HEK293T (cell line): ENCODE measurements at regions not wholly inside any gene's neighbourhood (a gene's known extent, or its start where the extent isn't known, plus 50 kb on each side); places are given as distances from the start of the nearest gene placed in this dataset.

Experiments used
- CTCF ChIA-PET: fragments of 350-600 bp; formaldehyde crosslinking; extraction: SDS; loops from one replicate; lab custom pipeline; 2021; ENCODE audit warnings: antibody characterized with exemption, inconsistent platforms; lab: Yijun Ruan, JAX
- POLR2A ChIA-PET: fragments of 350-600 bp; formaldehyde crosslinking; extraction: SDS; loops from one replicate; lab custom pipeline; 2020; ENCODE audit warnings: antibody characterized with exemption, inconsistent platforms; lab: Yijun Ruan, JAX
- DNase-seq: peaks from one replicate; pipeline ENCODE4 v3.0.0; 2012; ENCODE audit warnings: mixed read lengths; ENCODE audit errors: extremely low spot score
- ARNT ChIP-seq: fragments of 450-650 bp; IDR thresholded peaks from 2 replicates; pipeline ENCODE4 v1.6.1; 2017; ENCODE audit warnings: mild to moderate bottlenecking
- BHLHE40 ChIP-seq: fragments of 450-650 bp; IDR thresholded peaks from 2 replicates; pipeline ENCODE4 v1.6.1; 2016; ENCODE audit warnings: mild to moderate bottlenecking, moderate library complexity, borderline replicate concordance
- CTBP1 ChIP-seq: fragments of 450-650 bp; IDR thresholded peaks from 2 replicates; pipeline ENCODE4 v1.6.1; 2016; ENCODE audit warnings: borderline replicate concordance
- ELF4 ChIP-seq: fragments of 450-650 bp; IDR thresholded peaks from 2 replicates; pipeline ENCODE4 v1.6.1; 2017; ENCODE audit warnings: antibody characterized with exemption
- FOXA1 ChIP-seq: fragments of 450-650 bp; IDR thresholded peaks from 2 replicates; pipeline ENCODE4 v1.6.1; 2016; ENCODE audit warnings: mild to moderate bottlenecking
- FOXK2 ChIP-seq: fragments of 450-650 bp; IDR thresholded peaks from 2 replicates; pipeline ENCODE4 v1.6.1; 2016; ENCODE audit warnings: mild to moderate bottlenecking
- FOXM1 ChIP-seq: fragments of 450-650 bp; IDR thresholded peaks from 2 replicates; pipeline ENCODE4 v1.6.1; 2017; ENCODE audit warnings: mild to moderate bottlenecking, borderline replicate concordance
- HDGF ChIP-seq: fragments of 450-650 bp; IDR thresholded peaks from 2 replicates; pipeline ENCODE4 v1.6.1; 2017; ENCODE audit warnings: antibody characterized with exemption, borderline replicate concordance
- L3MBTL2 ChIP-seq: fragments of 450-650 bp; conservative IDR thresholded peaks from 2 replicates; pipeline ENCODE4 v1.6.1; 2016; ENCODE audit warnings: mild to moderate bottlenecking
- LEF1 ChIP-seq: fragments of 450-650 bp; IDR thresholded peaks from 2 replicates; pipeline ENCODE4 v1.6.1; 2017; ENCODE audit warnings: mild to moderate bottlenecking, borderline replicate concordance
- NFRKB ChIP-seq: fragments of 450-650 bp; IDR thresholded peaks from 2 replicates; pipeline ENCODE4 v1.6.1; 2016; ENCODE audit warnings: mild to moderate bottlenecking, moderate library complexity
- SP1 ChIP-seq: fragments of 450-650 bp; IDR thresholded peaks from 2 replicates; pipeline ENCODE4 v1.6.1; 2017
- SUZ12 ChIP-seq: fragments of 450-650 bp; IDR thresholded peaks from 2 replicates; pipeline ENCODE4 v1.6.1; 2016; ENCODE audit warnings: mild to moderate bottlenecking
- TARDBP ChIP-seq: fragments of 450-650 bp; IDR thresholded peaks from 2 replicates; pipeline ENCODE4 v1.6.1; 2016
- ZNF384 ChIP-seq: fragments of 450-650 bp; IDR thresholded peaks from 2 replicates; pipeline ENCODE4 v1.6.1; 2016
- TF ChIP-seq, protein P1 (sequence below): fragments of 450-650 bp; IDR thresholded peaks from 2 replicates; pipeline ENCODE4 v1.6.1; 2016

DNA sequence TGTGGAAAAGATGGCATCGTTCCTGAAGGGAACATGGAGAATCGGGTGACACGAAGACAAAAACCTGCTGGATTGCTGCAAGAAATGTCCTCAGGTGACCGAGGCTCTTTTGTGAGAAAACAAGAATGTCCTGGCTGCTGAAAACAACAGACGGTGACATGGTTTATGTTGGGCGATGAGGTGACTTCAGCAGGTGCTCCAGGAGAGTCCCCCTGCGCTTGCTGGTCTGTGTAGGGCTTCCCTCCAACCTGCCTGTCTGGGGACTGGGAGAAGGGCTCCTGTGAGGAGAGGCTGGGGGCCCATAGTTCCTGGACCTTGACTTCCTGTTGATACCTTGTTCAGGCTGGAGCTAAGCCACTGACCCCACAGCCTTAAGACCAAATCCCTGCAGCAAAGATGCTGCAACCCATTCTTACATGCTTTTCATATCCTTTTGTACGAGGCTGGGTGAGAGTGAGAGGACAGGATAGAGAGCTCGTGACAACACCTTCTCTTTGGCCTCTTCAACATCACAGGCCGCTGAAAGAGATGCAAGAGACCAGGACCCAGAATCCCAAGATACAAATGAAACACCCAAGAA is 134.8 kb downstream of the CD83 start:
- ChIA-PET POLR2A (no interaction called here), CTCF (no interaction called here)
- no peak for DNase-seq
- no peak for TF ChIP-seq FOXM1
- TF ChIP-seq ELF4 = no peak
- TF ChIP-seq TARDBP = no peak
- no peak for TF ChIP-seq NFRKB
- no peak for TF ChIP-seq FOXK2
- TF ChIP-seq BHLHE40 = no peak
- no peak for TF ChIP-seq FOXA1
- TF ChIP-seq ZNF384 = no peak
- no peak for TF ChIP-seq SUZ12
- no peak for TF ChIP-seq SP1
- no peak for TF ChIP-seq L3MBTL2
- TF ChIP-seq CTBP1 = no peak
- TF ChIP-seq, protein P1, sequence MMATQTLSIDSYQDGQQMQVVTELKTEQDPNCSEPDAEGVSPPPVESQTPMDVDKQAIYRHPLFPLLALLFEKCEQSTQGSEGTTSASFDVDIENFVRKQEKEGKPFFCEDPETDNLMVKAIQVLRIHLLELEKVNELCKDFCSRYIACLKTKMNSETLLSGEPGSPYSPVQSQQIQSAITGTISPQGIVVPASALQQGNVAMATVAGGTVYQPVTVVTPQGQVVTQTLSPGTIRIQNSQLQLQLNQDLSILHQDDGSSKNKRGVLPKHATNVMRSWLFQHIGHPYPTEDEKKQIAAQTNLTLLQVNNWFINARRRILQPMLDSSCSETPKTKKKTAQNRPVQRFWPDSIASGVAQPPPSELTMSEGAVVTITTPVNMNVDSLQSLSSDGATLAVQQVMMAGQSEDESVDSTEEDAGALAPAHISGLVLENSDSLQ = no peak
- TF ChIP-seq LEF1 = no peak
- no peak for TF ChIP-seq HDGF

DNA sequence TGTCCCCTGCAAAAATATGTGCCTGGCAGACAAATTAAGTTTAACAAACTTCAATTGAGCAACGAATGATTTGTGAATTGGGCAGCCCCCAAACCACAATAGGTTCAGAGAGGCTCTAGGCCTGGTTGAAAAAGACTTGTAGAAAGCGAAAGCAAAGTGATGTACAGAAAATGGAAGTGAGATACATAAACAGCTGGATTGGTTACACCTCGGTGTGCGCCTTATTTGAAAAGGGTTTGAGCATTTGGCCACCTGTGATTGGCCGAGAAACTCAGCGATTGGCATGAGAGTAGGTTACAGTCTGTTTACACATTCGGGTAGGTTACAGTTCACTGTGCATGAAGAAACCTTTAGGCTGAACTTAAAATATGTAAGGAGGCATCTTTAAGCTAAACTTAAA is 136.9 kb downstream of the CD83 start:
- no peak for DNase-seq
- TF ChIP-seq FOXM1 (no peak), FOXA1 (no peak), ARNT (no peak)
- CTCF ChIA-PET = no interaction called here
- POLR2A ChIA-PET = no interaction called here

DNA sequence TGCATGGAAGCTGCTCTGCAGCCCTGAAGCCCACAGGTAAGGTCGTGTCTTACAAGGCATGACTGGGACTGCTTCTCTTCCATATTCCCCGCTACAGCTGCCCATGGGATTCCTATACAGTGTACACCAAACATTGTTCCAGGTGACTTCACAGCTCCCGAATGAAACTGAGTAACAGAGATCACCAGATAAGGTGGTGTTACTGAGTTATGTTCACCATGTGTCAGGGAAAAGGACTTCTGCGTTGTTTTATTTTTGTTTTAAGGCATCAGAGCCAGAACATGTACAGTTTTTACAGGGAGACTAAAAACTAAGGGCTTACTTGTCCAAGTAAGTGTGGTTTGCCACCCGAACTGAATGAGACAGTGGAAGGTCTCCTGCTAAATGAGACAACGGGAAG is 138.3 kb downstream of the CD83 start:
- no peak for DNase-seq
- no peak for TF ChIP-seq TARDBP
- no peak for TF ChIP-seq ARNT
- no peak for TF ChIP-seq ZNF384
- no peak for TF ChIP-seq CTBP1
- no peak for TF ChIP-seq HDGF
- TF ChIP-seq BHLHE40 = no peak
- TF ChIP-seq LEF1 = no peak
- POLR2A ChIA-PET = no interaction called here
- CTCF ChIA-PET = no interaction called here

DNA sequence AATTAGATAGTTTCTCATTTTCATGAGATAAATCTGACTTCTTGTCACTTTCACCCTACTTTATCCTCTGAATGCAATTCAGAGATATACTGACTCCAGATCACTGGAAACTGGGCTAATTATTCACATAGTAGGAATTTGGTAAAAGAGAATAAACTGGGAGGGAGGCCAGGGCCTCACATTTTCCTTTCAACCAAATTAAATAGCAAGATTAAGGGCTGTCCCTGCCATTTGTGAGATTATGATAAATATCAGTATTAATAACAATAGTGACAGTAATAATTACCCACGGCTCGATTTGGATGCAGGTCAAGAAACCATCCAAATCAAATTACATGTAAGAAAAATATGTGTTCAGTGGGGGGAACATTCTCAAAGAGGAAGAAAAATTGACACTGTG is 140.5 kb downstream of the CD83 start:
- no peak for TF ChIP-seq FOXK2
- no peak for TF ChIP-seq SP1
- no peak for TF ChIP-seq TARDBP
- no peak for TF ChIP-seq SUZ12
- no peak for TF ChIP-seq ELF4
- TF ChIP-seq FOXM1 = no peak
- TF ChIP-seq LEF1 = no peak
- no peak for TF ChIP-seq CTBP1
- TF ChIP-seq L3MBTL2 = no peak
- no peak for TF ChIP-seq BHLHE40
- TF ChIP-seq ARNT = no peak
- TF ChIP-seq ZNF384 = no peak
- TF ChIP-seq NFRKB = no peak
- no peak for TF ChIP-seq HDGF
- TF ChIP-seq, protein P1 = no peak
- TF ChIP-seq FOXA1 = no peak
- no peak for DNase-seq
- POLR2A ChIA-PET = no interaction called here
- CTCF ChIA-PET = no interaction called here

DNA sequence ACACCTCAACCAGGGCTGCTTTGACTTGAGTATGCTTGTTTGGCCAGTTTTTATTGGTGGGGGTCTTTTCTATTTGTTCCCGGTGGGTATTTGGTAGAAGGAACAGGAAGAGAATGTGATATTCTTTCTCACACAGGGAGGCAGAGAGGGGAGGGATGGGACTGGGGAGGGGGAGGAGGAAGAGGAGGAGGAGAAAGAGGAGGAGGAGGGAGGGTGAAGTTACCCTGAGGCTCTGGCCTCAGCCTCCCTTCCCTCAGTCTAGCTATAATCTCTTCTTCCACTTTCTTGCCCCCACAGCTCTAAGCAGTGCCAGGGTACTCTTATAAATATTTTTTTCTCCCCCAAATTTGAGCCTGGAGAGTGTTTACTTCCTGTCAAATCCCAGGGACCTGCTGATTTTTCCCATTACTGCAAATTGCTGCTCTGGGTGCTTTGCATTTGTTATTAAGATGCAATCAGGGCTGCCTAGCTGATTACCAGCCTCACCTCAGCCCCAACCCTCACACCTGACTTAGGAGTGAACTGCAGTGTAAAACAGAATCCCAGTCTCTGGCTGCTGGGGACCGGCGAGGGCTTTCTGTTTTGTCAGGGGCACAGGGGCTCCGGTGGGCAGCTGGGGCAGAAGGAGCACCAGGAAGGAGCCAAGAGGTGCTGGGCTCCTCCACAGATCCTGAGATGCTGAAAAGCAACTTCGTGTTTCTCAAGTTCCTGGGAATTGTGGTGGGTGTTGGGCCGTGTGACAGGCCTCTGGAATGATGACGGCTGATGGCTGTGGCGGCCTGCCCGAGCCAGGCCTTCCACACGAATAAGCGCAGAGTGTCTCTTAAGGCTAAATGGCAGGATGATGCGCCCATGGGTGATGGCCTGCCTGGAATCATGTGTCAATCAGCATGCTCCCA is 141.4 kb downstream of the CD83 start:
- ChIA-PET POLR2A (no interaction called here), CTCF (interaction anchor here (0.6 kb wide), 1 partner anchor 203 kb away, joined by 3 read pairs; no protein-coding TSS in a partner anchor)

More for the DNA sequence above, 141.4 kb downstream of the CD83 start:
- no peak for DNase-seq
- no peak for TF ChIP-seq FOXK2
- no peak for TF ChIP-seq CTBP1
- TF ChIP-seq FOXA1 = no peak
- no peak for TF ChIP-seq ELF4
- no peak for TF ChIP-seq ZNF384
- TF ChIP-seq HDGF = no peak
- TF ChIP-seq FOXM1 = no peak
- no peak for TF ChIP-seq ARNT
- TF ChIP-seq, protein P1 = no peak
- TF ChIP-seq BHLHE40 = no peak
- no peak for TF ChIP-seq LEF1
- TF ChIP-seq TARDBP = no peak
- TF ChIP-seq L3MBTL2 = no peak
- no peak for TF ChIP-seq NFRKB
- TF ChIP-seq SUZ12 = no peak
- TF ChIP-seq SP1 = no peak
